ENCODE measurements at regions not wholly inside any gene's neighbourhood (a gene's known extent, or its start where the extent isn't known, plus 50 kb on each side); places are given as distances from the start of the nearest gene placed in this dataset.

DNA sequence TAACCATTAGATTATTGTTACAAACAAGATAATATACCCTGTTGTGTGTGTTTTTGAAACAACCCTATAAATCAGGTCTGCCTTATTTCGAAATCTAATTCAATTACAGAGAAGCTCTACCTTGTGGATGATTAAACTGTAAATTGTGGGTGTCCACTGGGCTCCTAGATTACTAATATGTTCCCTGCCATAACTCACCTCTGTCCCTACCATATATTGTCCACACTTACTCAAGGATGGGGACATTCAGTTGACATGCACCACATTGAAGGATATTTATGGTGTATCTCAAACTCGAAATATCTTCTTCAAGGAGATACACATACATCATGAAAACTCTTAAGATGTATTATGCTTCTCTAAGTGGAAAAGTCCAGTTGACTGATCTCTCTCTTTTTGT is 617.6 kb upstream of the EEF2KMT start:
- H3K36me3 Mint-ChIP-seq (ENCODE audit: low read depth): no peaks in the 10 kb centered on the region
- no peak for DNase-seq (ENCODE audit: low read depth, low spot score)
- H3K4me3 Mint-ChIP-seq: no peak overlapping the region
- no peaks in the 10 kb centered on the region for H3K4me1 Mint-ChIP-seq
- peaks cover 55% of the 10 kb centered on the region for H3K27me3 Mint-ChIP-seq (ENCODE audit: low read depth)
- no peaks in the 10 kb centered on the region for H3K9me3 Mint-ChIP-seq
- no peak for TF ChIP-seq CTCF (conservative IDR thresholded peaks at IDR 0.05)
- no peak overlapping the region for H3K27ac Mint-ChIP-seq (ENCODE audit: unreplicated experiment)

DNA sequence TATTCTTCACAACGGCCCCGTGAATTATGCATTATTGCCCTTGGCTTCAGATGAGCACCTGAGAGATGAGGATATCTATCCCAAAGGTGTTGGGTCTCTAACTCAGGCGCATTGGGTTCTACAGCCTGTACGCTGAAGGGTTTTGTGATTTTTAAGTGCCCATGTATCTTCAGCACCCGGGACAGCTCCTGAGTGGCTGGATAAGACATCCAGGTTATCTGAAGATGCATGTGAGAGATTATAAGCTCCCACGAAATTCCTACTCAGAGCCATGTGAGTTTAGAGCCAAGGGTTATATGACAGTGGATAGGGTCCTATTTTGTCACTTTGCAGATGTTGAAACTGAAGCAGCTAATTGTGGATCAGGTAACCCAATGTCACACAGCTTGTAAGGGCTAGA is 612.3 kb upstream of the EEF2KMT start:
- Mint-ChIP-seq H3K9me3 (no peaks in the 10 kb centered on the region), H3K4me3 (no peak overlapping the region), H3K27me3 (ENCODE audit: low read depth) (peaks cover 57% of the 10 kb centered on the region), H3K4me1 (no peaks in the 10 kb centered on the region), H3K27ac (ENCODE audit: unreplicated experiment) (no peak overlapping the region), H3K36me3 (ENCODE audit: low read depth) (no peaks in the 10 kb centered on the region)
- no peak for TF ChIP-seq CTCF (conservative IDR thresholded peaks at IDR 0.05)
- peak; percentile 45 for DNase-seq (ENCODE audit: low read depth, low spot score)

GRCh38 chr16:5706211-5706610 is 608.6 kb upstream of the EEF2KMT start:
- Mint-ChIP-seq H3K36me3 (ENCODE audit: low read depth) (no peaks in the 10 kb centered on the region), H3K9me3 (peaks cover 4% of the 10 kb centered on the region), H3K27ac (ENCODE audit: unreplicated experiment) (no peak overlapping the region), H3K4me1 (no peaks in the 10 kb centered on the region), H3K27me3 (ENCODE audit: low read depth) (peaks cover 43% of the 10 kb centered on the region), H3K4me3 (no peak overlapping the region)
- DNase-seq (ENCODE audit: low read depth, low spot score): no peak
- TF ChIP-seq CTCF (conservative IDR thresholded peaks at IDR 0.05): no peak

DNA sequence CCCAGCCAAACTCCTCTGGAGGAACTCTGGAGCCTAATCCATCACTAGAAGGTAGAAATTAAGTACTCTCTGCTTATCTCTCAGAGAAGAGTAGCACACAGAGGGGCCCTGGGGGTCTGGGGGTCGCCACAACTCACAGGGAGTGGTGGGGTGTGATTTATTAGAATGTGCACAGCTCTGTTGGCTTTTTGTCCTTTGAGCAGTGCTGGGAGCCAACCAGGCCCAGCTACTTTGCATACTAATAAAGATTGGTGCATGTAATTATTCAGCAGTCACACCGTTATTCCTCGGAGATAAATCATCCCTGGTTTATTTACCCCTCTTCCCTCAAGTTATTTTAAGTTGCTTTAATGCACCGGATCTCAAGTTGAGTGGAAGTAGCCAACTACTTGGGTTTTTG is 606.7 kb upstream of the EEF2KMT start:
- TF ChIP-seq CTCF (conservative IDR thresholded peaks at IDR 0.05): no peak
- no peak for DNase-seq (ENCODE audit: low read depth, low spot score)
- Mint-ChIP-seq H3K4me1 (no peaks in the 10 kb centered on the region), H3K4me3 (no peak overlapping the region), H3K27ac (ENCODE audit: unreplicated experiment) (no peak overlapping the region), H3K36me3 (ENCODE audit: low read depth) (no peaks in the 10 kb centered on the region), H3K9me3 (peaks cover 4% of the 10 kb centered on the region), H3K27me3 (ENCODE audit: low read depth) (peaks cover 36% of the 10 kb centered on the region)

DNA sequence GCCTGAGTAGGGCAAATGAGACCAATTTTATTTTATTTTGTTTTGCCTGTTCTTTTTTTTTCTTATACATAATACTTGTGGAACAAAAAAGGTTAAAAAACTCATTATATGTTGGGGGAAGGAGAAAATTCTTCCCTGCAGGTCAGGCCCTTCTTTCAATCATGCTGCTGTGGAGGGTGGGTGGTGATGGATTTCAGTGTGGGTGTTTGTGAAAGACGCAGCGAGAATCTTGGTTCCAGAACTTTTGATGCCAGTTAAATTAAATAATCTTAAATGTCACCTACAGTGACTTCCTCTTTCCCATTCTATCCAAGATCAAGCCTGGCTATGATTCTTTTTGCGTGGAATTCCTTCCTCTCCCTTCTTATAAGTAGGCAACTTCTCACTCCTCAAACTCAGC is 595.8 kb upstream of the EEF2KMT start:
- Mint-ChIP-seq H3K4me3 (no peak overlapping the region), H3K27ac (ENCODE audit: unreplicated experiment) (no peak overlapping the region), H3K4me1 (no peaks in the 10 kb centered on the region), H3K9me3 (no peaks in the 10 kb centered on the region), H3K27me3 (ENCODE audit: low read depth) (peaks cover 51% of the 10 kb centered on the region), H3K36me3 (ENCODE audit: low read depth) (no peaks in the 10 kb centered on the region)
- no peak for TF ChIP-seq CTCF (conservative IDR thresholded peaks at IDR 0.05)
- no peak for DNase-seq (ENCODE audit: low read depth, low spot score)

- no peak for TF ChIP-seq CTCF (conservative IDR thresholded peaks at IDR 0.05)
- Mint-ChIP-seq H3K9me3 (no peaks in the 10 kb centered on the region), H3K36me3 (ENCODE audit: low read depth) (no peaks in the 10 kb centered on the region), H3K4me3 (no peak overlapping the region), H3K4me1 (no peaks in the 10 kb centered on the region), H3K27me3 (ENCODE audit: low read depth) (peaks cover 53% of the 10 kb centered on the region), H3K27ac (ENCODE audit: unreplicated experiment) (no peak overlapping the region)
- DNase-seq (ENCODE audit: low read depth, low spot score): no peak
Observed at GRCh38 chr16:5681966-5682365, 584.4 kb upstream of the EEF2KMT start.
